CD4-positive, alpha-beta memory T cell (primary cell): ENCODE measurements at regions not wholly inside any gene's neighbourhood (a gene's known extent, or its start where the extent isn't known, plus 50 kb on each side); places are given as distances from the start of the nearest gene placed in this dataset.

Experiments
- CTCF ChIA-PET: fragments of 350-600 bp; sonication (Branson Sonifier 250); formaldehyde crosslinking; loops from one replicate; lab custom pipeline; 2021; ENCODE audit warnings: inconsistent platforms; ENCODE audit not compliant: partially characterized antibody; lab: Charles Lee
- POLR2A ChIA-PET: fragments of 350-600 bp; sonication (Branson Sonifier 250); formaldehyde crosslinking; loops from one replicate; lab custom pipeline; 2021; ENCODE audit not compliant: partially characterized antibody; lab: Charles Lee
- DNase-seq, 5 donors: peaks; one replicate each; pipeline versions ENCODE4 v3.0.0 to v3.0.0-alpha.2; 2020 to 2022; ENCODE audit warnings: mixed read lengths in 1 of 5
- H3K27ac ChIP-seq: one replicate; pipeline ENCODE4 v1.7.0; 2013; ENCODE audit warnings: low read depth, low read length
- H3K27me3 ChIP-seq: 2 replicates; pipeline ENCODE4 v1.7.0; 2013; ENCODE audit warnings: mild to moderate bottlenecking, low read length, moderate library complexity; ENCODE audit not compliant: insufficient read depth
- H3K36me3 ChIP-seq: 2 replicates; pipeline ENCODE4 v1.7.0; 2013; ENCODE audit warnings: mild to moderate bottlenecking, low read length, moderate library complexity; ENCODE audit not compliant: insufficient read depth
- H3K4me1 ChIP-seq: 2 replicates; pipeline ENCODE4 v1.7.0; 2013; ENCODE audit warnings: mild to moderate bottlenecking, low read length, moderate library complexity; ENCODE audit not compliant: insufficient read depth
- H3K4me3 ChIP-seq, 2 donors: one replicate each; pipeline ENCODE4 v1.7.0; 2013; ENCODE audit warnings: low read length in 2 of 2, mild to moderate bottlenecking in 1 of 2
- H3K9me3 ChIP-seq, 2 donors: one replicate each; pipeline ENCODE4 v1.7.0; 2013; ENCODE audit warnings: low read length in 2 of 2, control low read depth in 1 of 2; ENCODE audit not compliant: control insufficient read depth in 1 of 2
- H3K27ac Mint-ChIP-seq, 7 donors: one replicate each; pipeline ENCODE4 v1.8.0; 2020 to 2021; ENCODE audit warnings: mixed read lengths in 7 of 7, mild to moderate bottlenecking in 6 of 7, inconsistent platforms in 3 of 7, moderate library complexity in 3 of 7
- H3K27me3 Mint-ChIP-seq, 2 donors: one replicate each; pipeline ENCODE4 v1.8.0; 2020 to 2021; ENCODE audit warnings: mixed read lengths in 2 of 2
- H3K36me3 Mint-ChIP-seq, 2 donors: one replicate each; pipeline ENCODE4 v1.8.0; 2020 to 2021; ENCODE audit warnings: mixed read lengths in 2 of 2, inconsistent platforms in 1 of 2, mild to moderate bottlenecking in 1 of 2
- H3K4me1 Mint-ChIP-seq, 4 donors: one replicate each; pipeline ENCODE4 v1.8.0; 2020 to 2021; ENCODE audit warnings: mixed read lengths in 4 of 4, mild to moderate bottlenecking in 1 of 4
- H3K4me3 Mint-ChIP-seq, 8 donors: one replicate each; pipeline ENCODE4 v1.8.0; 2020 to 2021; ENCODE audit warnings: mixed read lengths in 8 of 8, mild to moderate bottlenecking in 7 of 8, moderate library complexity in 6 of 8, inconsistent platforms in 3 of 8
- H3K9me3 Mint-ChIP-seq, 8 donors: one replicate each; pipeline ENCODE4 v1.8.0; 2020 to 2021; ENCODE audit warnings: mixed read lengths in 8 of 8, mild to moderate bottlenecking in 5 of 8, inconsistent platforms in 3 of 8, moderate library complexity in 1 of 8
- intact Hi-C: fragments of 100-400 bp; cut with micrococcal nuclease; formaldehyde crosslinking; loops from one replicate; pipeline ENCODE4 v1.15.1; 2023

DNA sequence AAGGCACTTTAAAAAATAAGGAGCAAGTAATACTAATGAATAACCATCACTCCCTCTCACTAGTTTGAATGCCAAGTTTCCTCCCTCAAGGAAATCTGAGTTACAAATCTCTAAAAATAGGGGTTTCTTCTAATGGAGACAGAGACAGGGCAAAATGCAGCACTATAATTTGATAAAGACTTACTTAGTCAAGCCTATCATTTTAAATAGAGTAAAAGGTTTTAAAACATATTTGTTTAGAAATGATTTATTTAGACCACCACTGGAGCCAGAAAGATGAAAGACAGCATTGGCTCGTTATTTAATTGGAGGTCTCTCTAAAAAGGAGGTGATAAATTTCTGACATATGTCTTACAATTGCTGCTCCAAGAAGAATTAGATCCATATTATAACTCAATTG lies 228.7 kb downstream of the TLE1 start:
- no peak overlapping the region for H3K4me3 Mint-ChIP-seq
- peaks cover 0 to 8% (median 0%) of the 10 kb centered on the region in 8 donors for H3K9me3 Mint-ChIP-seq
- POLR2A ChIA-PET: no interaction called here

DNA sequence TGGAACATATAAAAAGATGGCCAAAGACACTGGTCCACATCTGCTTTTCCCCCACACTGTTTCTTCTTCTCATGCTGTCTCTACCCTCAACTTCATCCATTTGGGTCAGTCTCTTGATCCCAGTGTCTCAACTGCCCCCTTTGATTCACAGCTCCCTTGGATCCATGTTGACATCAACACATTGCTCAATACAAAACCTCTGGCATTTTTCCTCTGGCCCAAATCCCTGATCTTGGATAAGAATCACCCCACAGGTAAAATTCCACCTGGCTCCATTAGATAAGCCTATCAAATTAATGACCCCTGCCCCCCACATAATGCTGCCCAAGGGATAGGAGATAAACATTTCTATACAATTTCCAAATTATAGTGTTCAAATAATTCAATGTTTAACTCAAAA lies 229.8 kb downstream of the TLE1 start:
- ChIA-PET CTCF (no interaction called here), POLR2A (no interaction called here)
- no peak for DNase-seq
- intact Hi-C loops: no loop called here
- H3K4me1 Mint-ChIP-seq: no peaks in the 10 kb centered on the region
- no peaks in the 10 kb centered on the region for H3K27me3 Mint-ChIP-seq
- no peak overlapping the region for H3K27ac ChIP-seq
- H3K27ac Mint-ChIP-seq: no peak overlapping the region
- H3K9me3 ChIP-seq: no peaks in the 10 kb centered on the region
- no peaks in the 10 kb centered on the region for H3K36me3 ChIP-seq
- no peaks in the 10 kb centered on the region for H3K4me1 ChIP-seq
- no peak overlapping the region for H3K4me3 ChIP-seq
- H3K9me3 Mint-ChIP-seq: peaks cover 0 to 6% (median 0%) of the 10 kb centered on the region in 8 donors
- no peaks in the 10 kb centered on the region for H3K36me3 Mint-ChIP-seq
- no peak overlapping the region for H3K4me3 Mint-ChIP-seq
- H3K27me3 ChIP-seq: no peaks in the 10 kb centered on the region

More for the DNA sequence above, 228.7 kb downstream of the TLE1 start:
- intact Hi-C loops: no loop called here
- no peaks in the 10 kb centered on the region for H3K9me3 ChIP-seq
- no peaks in the 10 kb centered on the region for H3K4me1 ChIP-seq
- no peaks in the 10 kb centered on the region for H3K4me1 Mint-ChIP-seq
- no peak overlapping the region for H3K27ac Mint-ChIP-seq
- H3K36me3 Mint-ChIP-seq: no peaks in the 10 kb centered on the region
- no peaks in the 10 kb centered on the region for H3K27me3 ChIP-seq
- H3K27ac ChIP-seq: no peak overlapping the region
- no peaks in the 10 kb centered on the region for H3K36me3 ChIP-seq
- H3K4me3 ChIP-seq: no peak overlapping the region
- CTCF ChIA-PET: no interaction called here
- no peak for DNase-seq
- no peaks in the 10 kb centered on the region for H3K27me3 Mint-ChIP-seq

DNA sequence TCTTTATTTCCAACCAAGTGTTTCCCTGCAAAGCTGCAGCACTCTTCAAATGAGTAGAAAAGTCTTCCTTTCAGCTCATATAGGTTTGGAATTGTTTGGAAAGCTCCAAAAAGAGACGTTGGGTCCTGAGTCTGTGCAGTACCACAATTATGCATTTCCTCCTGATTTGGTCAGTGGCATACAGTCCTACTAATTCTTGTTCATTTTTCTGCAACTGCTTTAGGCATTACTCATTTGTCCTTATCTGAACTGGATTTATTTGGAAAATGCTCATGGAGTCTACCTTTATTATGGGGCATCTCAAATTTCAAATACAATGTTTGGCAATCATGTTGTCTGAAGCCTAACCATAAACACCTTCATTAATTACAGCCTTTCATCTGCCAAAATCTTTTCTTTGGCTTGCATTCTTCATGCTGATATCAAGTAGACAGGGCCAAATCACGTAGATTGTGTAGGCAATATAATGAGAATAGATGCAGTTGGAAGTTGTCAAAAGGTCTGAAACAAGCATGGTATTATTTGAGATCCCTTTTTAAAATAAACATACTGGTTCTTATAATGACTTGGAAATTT lies 232.8 kb downstream of the TLE1 start:
- H3K27me3 ChIP-seq: no peaks in the 10 kb centered on the region
- no peaks in the 10 kb centered on the region for H3K9me3 ChIP-seq
- H3K4me3 ChIP-seq: no peak overlapping the region
- no peaks in the 10 kb centered on the region for H3K4me1 ChIP-seq
- DNase-seq: no peak
- H3K36me3 ChIP-seq: no peaks in the 10 kb centered on the region
- Mint-ChIP-seq H3K27ac (no peak overlapping the region), H3K27me3 (no peaks in the 10 kb centered on the region), H3K4me3 (no peak overlapping the region), H3K36me3 (no peaks in the 10 kb centered on the region), H3K4me1 (no peaks in the 10 kb centered on the region), H3K9me3 (peaks cover 0 to 12% (median 2%) of the 10 kb centered on the region in 8 donors)
- intact Hi-C loops: no loop called here
- no peak overlapping the region for H3K27ac ChIP-seq
- POLR2A ChIA-PET: no interaction called here
- CTCF ChIA-PET: no interaction called here

DNA sequence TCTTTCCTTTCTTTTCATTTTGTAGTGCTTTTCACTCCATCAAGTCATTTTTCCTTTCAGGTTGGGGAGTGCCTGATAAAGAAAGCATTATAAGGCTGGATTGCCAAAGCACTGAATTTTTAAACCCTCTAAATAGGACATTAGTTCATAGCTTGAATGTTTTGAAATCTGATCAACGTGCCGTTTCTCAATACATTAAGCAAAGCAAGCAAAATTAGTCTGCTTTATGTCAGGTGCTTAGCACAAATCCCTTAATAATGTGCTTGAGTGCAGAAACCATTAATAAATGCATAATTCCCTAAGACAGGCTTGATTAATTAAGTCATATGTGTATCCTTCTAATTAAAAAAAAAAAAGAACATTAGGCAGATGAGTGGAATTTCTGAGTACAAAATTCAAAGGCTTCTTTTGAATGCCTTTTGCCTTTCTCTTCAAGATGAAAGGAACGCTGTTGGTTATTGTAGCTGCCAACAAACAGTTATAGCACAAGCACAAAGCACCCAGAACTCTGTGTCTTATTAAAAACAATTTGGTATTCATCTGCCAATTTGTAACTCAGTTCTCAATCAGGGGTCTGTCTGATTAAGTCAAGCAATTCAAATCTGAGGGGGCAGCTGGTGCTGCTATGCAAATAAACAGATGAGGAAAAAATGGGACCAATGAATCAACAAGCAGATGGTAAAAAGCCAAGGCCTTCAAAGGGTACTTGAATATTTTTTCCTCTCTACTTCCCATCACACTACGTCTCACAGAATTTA lies 233.7 kb downstream of the TLE1 start:
- Mint-ChIP-seq H3K9me3 (peaks cover 0 to 12% (median 4%) of the 10 kb centered on the region in 8 donors), H3K4me1 (no peaks in the 10 kb centered on the region), H3K36me3 (no peaks in the 10 kb centered on the region), H3K27me3 (peaks cover 0 to 1% of the 10 kb centered on the region in 2 donors), H3K4me3 (no peak overlapping the region), H3K27ac (no peak overlapping the region)
- H3K27ac ChIP-seq: no peak overlapping the region
- no peak overlapping the region for H3K4me3 ChIP-seq
- H3K4me1 ChIP-seq: no peaks in the 10 kb centered on the region
- ChIA-PET CTCF (no interaction called here), POLR2A (no interaction called here)
- no peaks in the 10 kb centered on the region for H3K9me3 ChIP-seq
- DNase-seq: no peak
- intact Hi-C loops: no loop called here
- no peaks in the 10 kb centered on the region for H3K36me3 ChIP-seq
- no peaks in the 10 kb centered on the region for H3K27me3 ChIP-seq

DNA sequence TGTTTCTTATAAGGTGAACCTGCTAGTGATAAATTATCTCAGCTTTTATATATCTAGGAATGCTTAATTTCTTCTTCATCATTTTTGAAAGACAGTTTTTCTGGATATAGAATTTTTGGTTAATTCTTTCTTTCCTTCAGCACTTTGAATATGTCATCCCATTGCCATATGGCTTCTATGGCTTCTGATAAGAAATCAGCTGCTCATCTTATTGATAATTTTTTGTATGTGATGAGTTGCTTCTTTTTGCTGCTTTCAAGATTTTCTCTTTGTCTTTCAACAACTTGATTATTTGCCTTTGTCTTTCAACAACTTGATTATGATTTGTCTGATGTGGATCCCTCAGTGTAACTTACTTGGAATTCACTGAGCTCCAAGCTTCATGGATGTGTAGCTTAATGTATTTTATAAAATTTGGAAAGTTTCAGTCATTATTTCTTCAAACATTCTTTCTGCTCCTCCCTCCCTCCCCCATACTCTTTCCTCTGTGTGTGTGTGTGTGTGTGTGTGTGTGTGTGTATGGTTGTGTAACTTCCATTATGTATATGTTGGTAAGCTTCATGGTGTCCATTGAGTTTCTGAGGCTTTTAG lies 243.9 kb downstream of the TLE1 start:
- CTCF ChIA-PET: no interaction called here
- Histone ChIP-seq H3K4me1 (no peaks in the 10 kb centered on the region), H3K27me3 (no peaks in the 10 kb centered on the region)

DNA sequence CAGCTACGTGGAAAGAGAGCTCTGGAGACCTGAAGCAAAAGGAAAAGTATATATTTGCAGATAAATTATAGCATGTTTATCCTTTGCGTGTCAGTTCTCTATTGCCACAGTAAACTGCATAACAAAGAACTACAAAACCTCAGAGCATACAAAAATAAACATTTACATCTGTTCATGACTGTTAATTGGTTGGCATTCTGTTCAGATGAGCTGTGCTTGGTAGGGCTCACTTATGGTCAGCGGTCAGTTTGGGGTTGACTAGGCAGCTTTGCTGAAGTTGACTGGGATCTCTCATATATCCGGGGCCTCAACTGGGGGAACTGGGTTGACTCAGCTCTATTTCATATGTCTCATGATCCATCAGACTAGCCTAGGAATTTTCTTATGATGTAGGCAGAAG lies 257.7 kb downstream of the TLE1 start:
- no peaks in the 10 kb centered on the region for H3K9me3 ChIP-seq
- ChIA-PET POLR2A (no interaction called here), CTCF (no interaction called here)
- no peaks in the 10 kb centered on the region for H3K36me3 ChIP-seq
- no peaks in the 10 kb centered on the region for H3K4me1 ChIP-seq
- intact Hi-C loops: no loop called here
- H3K27ac ChIP-seq: no peak overlapping the region
- no peaks in the 10 kb centered on the region for H3K36me3 Mint-ChIP-seq
- DNase-seq: no peak
- no peaks in the 10 kb centered on the region for H3K27me3 ChIP-seq
- peaks cover 0 to 30% (median 16%) of the 10 kb centered on the region in 8 donors for H3K9me3 Mint-ChIP-seq
- no peaks in the 10 kb centered on the region for H3K27me3 Mint-ChIP-seq
- no peak overlapping the region for H3K4me3 Mint-ChIP-seq
- H3K4me1 Mint-ChIP-seq: no peaks in the 10 kb centered on the region
- no peak overlapping the region for H3K4me3 ChIP-seq
- H3K27ac Mint-ChIP-seq: no peak overlapping the region

More for the DNA sequence above, 243.9 kb downstream of the TLE1 start:
- intact Hi-C loops: no loop called here
- no peak overlapping the region for H3K4me3 Mint-ChIP-seq
- Histone ChIP-seq H3K27ac (no peak overlapping the region), H3K9me3 (no peaks in the 10 kb centered on the region), H3K36me3 (no peaks in the 10 kb centered on the region), H3K4me3 (no peak overlapping the region)
- no peak overlapping the region for H3K27ac Mint-ChIP-seq
- POLR2A ChIA-PET: no interaction called here
- no peak for DNase-seq
- H3K4me1 Mint-ChIP-seq: no peaks in the 10 kb centered on the region
- peaks cover 3 to 67% (median 24%) of the 10 kb centered on the region in 8 donors for H3K9me3 Mint-ChIP-seq
- peaks cover 0 to 2% of the 10 kb centered on the region in 2 donors for H3K36me3 Mint-ChIP-seq
- no peaks in the 10 kb centered on the region for H3K27me3 Mint-ChIP-seq

DNA sequence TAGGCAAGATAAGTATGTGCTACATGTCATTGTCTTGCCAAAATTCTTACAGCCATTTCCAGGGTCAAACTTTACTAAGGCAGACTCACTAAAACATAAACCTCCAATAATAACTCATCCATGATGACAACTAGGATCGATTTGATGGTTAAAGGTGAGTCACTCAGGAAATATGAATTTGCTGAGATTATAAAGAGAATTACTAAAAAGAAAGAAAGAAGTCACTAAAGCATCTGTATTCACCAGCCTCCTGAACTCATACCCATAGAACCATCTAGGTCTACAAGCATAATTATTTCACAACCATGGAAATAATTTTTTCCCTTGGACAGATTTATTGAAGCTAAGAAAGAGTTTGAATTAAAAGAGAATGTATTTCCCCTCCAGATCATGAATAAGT lies 258.6 kb downstream of the TLE1 start:
- Histone ChIP-seq H3K27ac (no peak overlapping the region), H3K27me3 (no peaks in the 10 kb centered on the region), H3K36me3 (no peaks in the 10 kb centered on the region), H3K9me3 (no peaks in the 10 kb centered on the region), H3K4me3 (no peak overlapping the region), H3K4me1 (no peaks in the 10 kb centered on the region)
- Mint-ChIP-seq H3K36me3 (no peaks in the 10 kb centered on the region), H3K27ac (no peak overlapping the region), H3K27me3 (no peaks in the 10 kb centered on the region), H3K4me3 (no peak overlapping the region), H3K4me1 (no peaks in the 10 kb centered on the region), H3K9me3 (peaks cover 0 to 33% (median 17%) of the 10 kb centered on the region in 8 donors)
- ChIA-PET POLR2A (no interaction called here), CTCF (no interaction called here)
- no peak for DNase-seq
- intact Hi-C loops: no loop called here
